A549 (cell line): ENCODE measurements at regions not wholly inside any gene's neighbourhood (a gene's known extent, or its start where the extent isn't known, plus 50 kb on each side); places are given as distances from the start of the nearest gene placed in this dataset.

Source experiments
- CHD2 ChIP-seq: fragments of 150-350 bp; IDR thresholded peaks from 2 replicates; pipeline ENCODE4 v1.6.1; 2014; ENCODE audit warnings: low read length; ENCODE audit not compliant: partially characterized antibody
- ESRRA ChIP-seq: fragments of 150-350 bp; IDR thresholded peaks from 2 replicates; pipeline ENCODE4 v1.6.1; 2014; ENCODE audit warnings: mild to moderate bottlenecking, low read length, borderline replicate concordance
- HOXA7 ChIP-seq: fragments of 250-450 bp; sonication (Bioruptor Pico); IDR thresholded peaks from 2 replicates; pipeline ENCODE4 v1.5.0; 2020; ENCODE audit warnings: mild to moderate bottlenecking, moderate library complexity
- JUNB ChIP-seq: fragments of >200 bp; sonication (Bioruptor Twin); formaldehyde crosslinking; IDR thresholded peaks from 2 replicates; pipeline ENCODE4 v1.6.1; 2016
- KDM5A ChIP-seq: fragments of 200-600 bp; sonication (generic); IDR thresholded peaks from 2 replicates; pipeline ENCODE4 v1.6.1; 2016; ENCODE audit warnings: antibody characterized with exemption, mild to moderate bottlenecking
- MAFK ChIP-seq: fragments of 450-650 bp; IDR thresholded peaks from 2 replicates; pipeline ENCODE4 v1.6.1; 2014; ENCODE audit not compliant: partially characterized antibody
- NFE2L2 ChIP-seq: fragments of 150-350 bp; conservative IDR thresholded peaks from 2 replicates; pipeline ENCODE4 v1.6.1; 2014; ENCODE audit warnings: low read length
- POLR2A ChIP-seq: IDR thresholded peaks from 2 replicates; pipeline ENCODE4 v1.6.1; 2012; ENCODE audit warnings: mild to moderate bottlenecking, low read length
- RAD21 ChIP-seq, 2 experiments: fragments of >200 bp in 1 of 2; sonication (Bioruptor Twin) in 1 of 2; formaldehyde crosslinking in 1 of 2; IDR thresholded peaks in 1 of 2; conservative IDR thresholded peaks in 1 of 2; 2 replicates in 1 of 2; 3 replicates in 1 of 2; pipeline ENCODE4 v1.6.1; 2012 to 2018; ENCODE audit warnings: inconsistent platforms in 1 of 2
- RARB ChIP-seq: fragments of 250-450 bp; sonication (Bioruptor Pico); IDR thresholded peaks from 2 replicates; pipeline ENCODE4 v1.8.0; 2021; ENCODE audit warnings: mild to moderate bottlenecking, moderate library complexity
- SMC3 ChIP-seq: fragments of >200 bp; sonication (Bioruptor Twin); formaldehyde crosslinking; IDR thresholded peaks from 3 replicates; pipeline ENCODE4 v1.6.1; 2018; ENCODE audit warnings: inconsistent platforms
- TF ChIP-seq, protein P1 (sequence below): fragments of >200 bp; sonication (Bioruptor Twin); formaldehyde crosslinking; IDR thresholded peaks from 3 replicates; pipeline ENCODE4 v1.5.1; 2016
- TF ChIP-seq, protein P2 (sequence below): IDR thresholded peaks from 2 replicates; pipeline ENCODE4 v1.6.1; 2012

DNA sequence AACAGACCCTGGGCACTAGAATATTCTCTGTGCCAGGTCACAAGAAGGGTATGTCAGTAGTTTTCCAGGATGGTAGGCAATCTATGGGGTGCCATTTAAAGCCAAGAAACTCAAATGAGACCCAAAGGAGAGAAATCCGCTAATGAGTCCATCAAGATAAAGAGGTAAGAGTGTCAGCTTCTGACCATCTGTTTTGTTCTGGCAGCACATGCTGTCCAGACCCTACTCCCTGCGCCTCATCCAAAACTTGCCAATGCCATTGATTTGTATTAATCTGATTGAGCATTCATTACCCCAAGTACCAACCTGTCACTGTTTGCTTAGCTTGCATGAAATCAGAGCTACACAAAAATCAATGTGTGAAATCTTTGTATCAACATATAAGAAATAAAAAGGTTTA lies 229.0 kb downstream of the BLID start:
- no peak for TF ChIP-seq RAD21 (conservative IDR thresholded peaks at IDR 0.05 in 1 of 2, IDR thresholded peaks at IDR 0.05 in 1 of 2)
- TF ChIP-seq, protein P1, sequence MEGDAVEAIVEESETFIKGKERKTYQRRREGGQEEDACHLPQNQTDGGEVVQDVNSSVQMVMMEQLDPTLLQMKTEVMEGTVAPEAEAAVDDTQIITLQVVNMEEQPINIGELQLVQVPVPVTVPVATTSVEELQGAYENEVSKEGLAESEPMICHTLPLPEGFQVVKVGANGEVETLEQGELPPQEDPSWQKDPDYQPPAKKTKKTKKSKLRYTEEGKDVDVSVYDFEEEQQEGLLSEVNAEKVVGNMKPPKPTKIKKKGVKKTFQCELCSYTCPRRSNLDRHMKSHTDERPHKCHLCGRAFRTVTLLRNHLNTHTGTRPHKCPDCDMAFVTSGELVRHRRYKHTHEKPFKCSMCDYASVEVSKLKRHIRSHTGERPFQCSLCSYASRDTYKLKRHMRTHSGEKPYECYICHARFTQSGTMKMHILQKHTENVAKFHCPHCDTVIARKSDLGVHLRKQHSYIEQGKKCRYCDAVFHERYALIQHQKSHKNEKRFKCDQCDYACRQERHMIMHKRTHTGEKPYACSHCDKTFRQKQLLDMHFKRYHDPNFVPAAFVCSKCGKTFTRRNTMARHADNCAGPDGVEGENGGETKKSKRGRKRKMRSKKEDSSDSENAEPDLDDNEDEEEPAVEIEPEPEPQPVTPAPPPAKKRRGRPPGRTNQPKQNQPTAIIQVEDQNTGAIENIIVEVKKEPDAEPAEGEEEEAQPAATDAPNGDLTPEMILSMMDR, result no peak
- TF ChIP-seq HOXA7 (CRISPR knock-in tag), result no peak
- TF ChIP-seq CHD2, result no peak
- TF ChIP-seq JUNB, result no peak
- TF ChIP-seq, protein P2, sequence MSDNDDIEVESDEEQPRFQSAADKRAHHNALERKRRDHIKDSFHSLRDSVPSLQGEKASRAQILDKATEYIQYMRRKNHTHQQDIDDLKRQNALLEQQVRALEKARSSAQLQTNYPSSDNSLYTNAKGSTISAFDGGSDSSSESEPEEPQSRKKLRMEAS, result no peak
- no peak for TF ChIP-seq POLR2A
- no peak for TF ChIP-seq RARB (CRISPR knock-in tag)
- no peak for TF ChIP-seq KDM5A
- no peak for TF ChIP-seq SMC3
- no peak for TF ChIP-seq ESRRA
- TF ChIP-seq NFE2L2, result no peak
- TF ChIP-seq MAFK, result no peak
